ENCODE measurements at regions not wholly inside any gene's neighbourhood (a gene's known extent, or its start where the extent isn't known, plus 50 kb on each side); places are given as distances from the start of the nearest gene placed in this dataset.
"Not testable (repeated sequence)": the region's sequence is repeated elsewhere in the genome, so short reads cannot be mapped to it uniquely, and the experiment has no call there.

- DNase-seq: no peak
These were observed 775.8 kb downstream of the ZPLD1 start for GRCh38 chr3:103210583-103210982.

GRCh38 chr3:103218146-103218545 lies 783.3 kb downstream of the ZPLD1 start:
- DNase-seq: no peak

GRCh38 chr3:103218793-103219192 lies 784.0 kb downstream of the ZPLD1 start:
- DNase-seq: no peak

- DNase-seq: no peak
These were observed 792.8 kb downstream of the ZPLD1 start for GRCh38 chr3:103227651-103228050.

GRCh38 chr3:103247459-103247858 lies 812.6 kb downstream of the ZPLD1 start:
- DNase-seq: no peak

- DNase-seq: not testable (repeated sequence)
These were observed 820.0 kb downstream of the ZPLD1 start for GRCh38 chr3:103254827-103255226.

GRCh38 chr3:103269287-103269686 lies 834.5 kb downstream of the ZPLD1 start:
- no peak for DNase-seq

- no peak for DNase-seq
These were observed 836.8 kb downstream of the ZPLD1 start for GRCh38 chr3:103271575-103271974.

GRCh38 chr3:103295974-103296570 lies 861.3 kb downstream of the ZPLD1 start:
- no peak for DNase-seq

- not testable (repeated sequence) for DNase-seq
These were observed 862.7 kb downstream of the ZPLD1 start for GRCh38 chr3:103297502-103297901.

GRCh38 chr3:103306104-103306503 lies 871.3 kb downstream of the ZPLD1 start:
- no peak for DNase-seq

- DNase-seq: no peak
These were observed 874.1 kb downstream of the ZPLD1 start for GRCh38 chr3:103308921-103309320.

GRCh38 chr3:103319912-103320311 lies 885.1 kb downstream of the ZPLD1 start:
- DNase-seq: no peak

- DNase-seq: no peak
These were observed 902.5 kb downstream of the ZPLD1 start for GRCh38 chr3:103337179-103337845.

GRCh38 chr3:103341078-103341606 lies 906.3 kb downstream of the ZPLD1 start:
- DNase-seq: no peak

- no peak for DNase-seq
These were observed 907.5 kb downstream of the ZPLD1 start for GRCh38 chr3:103342205-103342731.

- no peak for DNase-seq
These were observed 914.9 kb downstream of the ZPLD1 start for GRCh38 chr3:103349760-103350159.

- no peak for DNase-seq
These were observed 930.7 kb downstream of the ZPLD1 start for GRCh38 chr3:103365467-103365866.

- DNase-seq: no peak
These were observed 932.7 kb downstream of the ZPLD1 start for GRCh38 chr3:103367481-103367880.

GRCh38 chr3:103371411-103371810 lies 936.6 kb downstream of the ZPLD1 start:
- no peak for DNase-seq

- no peak for DNase-seq
These were observed 937.2 kb downstream of the ZPLD1 start for GRCh38 chr3:103372031-103372430.

- no peak for DNase-seq
These were observed 945.6 kb downstream of the ZPLD1 start for GRCh38 chr3:103380391-103380790.

- DNase-seq: no peak
These were observed 946.7 kb downstream of the ZPLD1 start for GRCh38 chr3:103381296-103382079.
